ENCODE measurements at regions not wholly inside any gene's neighbourhood (a gene's known extent, or its start where the extent isn't known, plus 50 kb on each side); places are given as distances from the start of the nearest gene placed in this dataset.
A peak's percentile ranks its signal among the peaks of the same experiment; 100 is the strongest.

DNA sequence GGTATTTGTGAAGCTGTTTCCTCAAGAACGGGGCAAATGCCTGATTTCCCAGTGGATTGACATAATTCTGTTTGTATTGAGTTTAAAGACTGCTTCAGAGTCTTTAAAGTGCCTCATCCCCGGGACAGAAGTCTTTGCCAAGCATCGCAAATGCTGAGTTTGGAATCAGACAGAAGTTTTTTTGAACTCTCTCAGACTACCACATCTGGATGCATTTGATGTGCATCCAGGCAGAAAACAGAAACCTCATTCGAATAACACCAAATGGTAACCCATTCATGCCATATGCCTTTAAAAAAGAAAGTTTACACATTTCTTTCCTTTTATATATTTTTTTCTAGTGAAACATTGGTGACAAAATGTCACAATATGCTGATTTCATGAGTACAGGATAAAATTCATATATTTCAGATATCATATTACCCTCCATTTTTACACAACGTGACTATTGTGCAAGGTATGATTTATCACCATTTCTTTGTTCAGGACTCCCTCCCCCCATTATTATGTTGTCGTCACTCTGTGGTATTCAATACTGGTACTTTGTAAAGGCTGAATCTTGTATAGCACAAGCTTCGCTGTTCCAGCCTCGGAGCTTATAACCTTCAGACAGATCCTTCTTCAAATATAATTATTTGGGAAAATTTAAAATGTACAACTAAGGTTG lies 91.1 kb downstream of the ZNF608 start:
- POLR2A ChIA-PET: interaction anchor here (1.0 to 1.7 kb wide), 4 partner anchors 26 to 92 kb away, joined by 4 to 9 read pairs (median 4); no protein-coding TSS in a partner anchor
- H3K4me3 ChIP-seq (ENCODE audit: low read depth, low read length): no peak overlapping the region; the same call in 1 of the 2 replicates
- H3K4me1 ChIP-seq (ENCODE audit: control insufficient read depth, insufficient read depth, low read length): peaks cover 47% of the 10 kb centered on the region
- TF ChIP-seq, protein P1, sequence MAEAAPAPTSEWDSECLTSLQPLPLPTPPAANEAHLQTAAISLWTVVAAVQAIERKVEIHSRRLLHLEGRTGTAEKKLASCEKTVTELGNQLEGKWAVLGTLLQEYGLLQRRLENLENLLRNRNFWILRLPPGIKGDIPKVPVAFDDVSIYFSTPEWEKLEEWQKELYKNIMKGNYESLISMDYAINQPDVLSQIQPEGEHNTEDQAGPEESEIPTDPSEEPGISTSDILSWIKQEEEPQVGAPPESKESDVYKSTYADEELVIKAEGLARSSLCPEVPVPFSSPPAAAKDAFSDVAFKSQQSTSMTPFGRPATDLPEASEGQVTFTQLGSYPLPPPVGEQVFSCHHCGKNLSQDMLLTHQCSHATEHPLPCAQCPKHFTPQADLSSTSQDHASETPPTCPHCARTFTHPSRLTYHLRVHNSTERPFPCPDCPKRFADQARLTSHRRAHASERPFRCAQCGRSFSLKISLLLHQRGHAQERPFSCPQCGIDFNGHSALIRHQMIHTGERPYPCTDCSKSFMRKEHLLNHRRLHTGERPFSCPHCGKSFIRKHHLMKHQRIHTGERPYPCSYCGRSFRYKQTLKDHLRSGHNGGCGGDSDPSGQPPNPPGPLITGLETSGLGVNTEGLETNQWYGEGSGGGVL (tag by site-specific recombination; IDR thresholded peaks at IDR 0.05): peak; percentile 50; the same call in 1 of the 2 replicates
- TF ChIP-seq SALL2 (tag by site-specific recombination; IDR thresholded peaks at IDR 0.05; ENCODE audit: borderline replicate concordance): no peak
- 0 out of 2 replicates have a peak, but pooled peaks have one; percentile 15 for TF ChIP-seq ZBTB21 (tag by site-specific recombination; IDR thresholded peaks at IDR 0.05)
- peak; percentile 76; the same call in 1 of the 2 replicates for TF ChIP-seq ZNF341 (tag by site-specific recombination; IDR thresholded peaks at IDR 0.05; ENCODE audit: low read depth)
- peak; percentile 36; the same call in 1 of the 2 replicates for TF ChIP-seq ZNF335 (tag by site-specific recombination; conservative IDR thresholded peaks at IDR 0.05)
- TF ChIP-seq, protein P2, sequence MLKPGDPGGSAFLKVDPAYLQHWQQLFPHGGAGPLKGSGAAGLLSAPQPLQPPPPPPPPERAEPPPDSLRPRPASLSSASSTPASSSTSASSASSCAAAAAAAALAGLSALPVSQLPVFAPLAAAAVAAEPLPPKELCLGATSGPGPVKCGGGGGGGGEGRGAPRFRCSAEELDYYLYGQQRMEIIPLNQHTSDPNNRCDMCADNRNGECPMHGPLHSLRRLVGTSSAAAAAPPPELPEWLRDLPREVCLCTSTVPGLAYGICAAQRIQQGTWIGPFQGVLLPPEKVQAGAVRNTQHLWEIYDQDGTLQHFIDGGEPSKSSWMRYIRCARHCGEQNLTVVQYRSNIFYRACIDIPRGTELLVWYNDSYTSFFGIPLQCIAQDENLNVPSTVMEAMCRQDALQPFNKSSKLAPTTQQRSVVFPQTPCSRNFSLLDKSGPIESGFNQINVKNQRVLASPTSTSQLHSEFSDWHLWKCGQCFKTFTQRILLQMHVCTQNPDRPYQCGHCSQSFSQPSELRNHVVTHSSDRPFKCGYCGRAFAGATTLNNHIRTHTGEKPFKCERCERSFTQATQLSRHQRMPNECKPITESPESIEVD (tag by site-specific recombination; IDR thresholded peaks at IDR 0.05): peak; percentile 83
- 0 out of 2 replicates have a peak, but pooled peaks have one; percentile 10 for TF ChIP-seq ZNF394 (tag by site-specific recombination; IDR thresholded peaks at IDR 0.05; ENCODE audit: borderline replicate concordance)
- 0 out of 2 replicates have a peak, but pooled peaks have one; percentile 3 for TF ChIP-seq ZNF132 (tag by site-specific recombination; IDR thresholded peaks at IDR 0.05; ENCODE audit: borderline replicate concordance)
- TF ChIP-seq ZNF292 (tag by site-specific recombination; IDR thresholded peaks at IDR 0.05; ENCODE audit: borderline replicate concordance, low read depth): no peak
- TF ChIP-seq ZBTB17 (tag by site-specific recombination; IDR thresholded peaks at IDR 0.05): no peak
- no peak for TF ChIP-seq GLI2 (tag by site-specific recombination; IDR thresholded peaks at IDR 0.05; ENCODE audit: borderline replicate concordance, low read depth)
- TF ChIP-seq, protein P3, sequence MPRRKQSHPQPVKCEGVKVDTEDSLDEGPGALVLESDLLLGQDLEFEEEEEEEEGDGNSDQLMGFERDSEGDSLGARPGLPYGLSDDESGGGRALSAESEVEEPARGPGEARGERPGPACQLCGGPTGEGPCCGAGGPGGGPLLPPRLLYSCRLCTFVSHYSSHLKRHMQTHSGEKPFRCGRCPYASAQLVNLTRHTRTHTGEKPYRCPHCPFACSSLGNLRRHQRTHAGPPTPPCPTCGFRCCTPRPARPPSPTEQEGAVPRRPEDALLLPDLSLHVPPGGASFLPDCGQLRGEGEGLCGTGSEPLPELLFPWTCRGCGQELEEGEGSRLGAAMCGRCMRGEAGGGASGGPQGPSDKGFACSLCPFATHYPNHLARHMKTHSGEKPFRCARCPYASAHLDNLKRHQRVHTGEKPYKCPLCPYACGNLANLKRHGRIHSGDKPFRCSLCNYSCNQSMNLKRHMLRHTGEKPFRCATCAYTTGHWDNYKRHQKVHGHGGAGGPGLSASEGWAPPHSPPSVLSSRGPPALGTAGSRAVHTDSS (tag by site-specific recombination; IDR thresholded peaks at IDR 0.05): no peak
- TF ChIP-seq KLF10 (tag by site-specific recombination; IDR thresholded peaks at IDR 0.05): no peak
- no peak for TF ChIP-seq ZNF37A (tag by site-specific recombination; IDR thresholded peaks at IDR 0.05)
- no peak for TF ChIP-seq ZNF48 (tag by site-specific recombination; IDR thresholded peaks at IDR 0.05)
- TF ChIP-seq ZNF561 (tag by site-specific recombination; IDR thresholded peaks at IDR 0.05; ENCODE audit: borderline replicate concordance): no peak
- TF ChIP-seq KLF8 (tag by site-specific recombination; IDR thresholded peaks at IDR 0.05): no peak
- TF ChIP-seq, protein P4, sequence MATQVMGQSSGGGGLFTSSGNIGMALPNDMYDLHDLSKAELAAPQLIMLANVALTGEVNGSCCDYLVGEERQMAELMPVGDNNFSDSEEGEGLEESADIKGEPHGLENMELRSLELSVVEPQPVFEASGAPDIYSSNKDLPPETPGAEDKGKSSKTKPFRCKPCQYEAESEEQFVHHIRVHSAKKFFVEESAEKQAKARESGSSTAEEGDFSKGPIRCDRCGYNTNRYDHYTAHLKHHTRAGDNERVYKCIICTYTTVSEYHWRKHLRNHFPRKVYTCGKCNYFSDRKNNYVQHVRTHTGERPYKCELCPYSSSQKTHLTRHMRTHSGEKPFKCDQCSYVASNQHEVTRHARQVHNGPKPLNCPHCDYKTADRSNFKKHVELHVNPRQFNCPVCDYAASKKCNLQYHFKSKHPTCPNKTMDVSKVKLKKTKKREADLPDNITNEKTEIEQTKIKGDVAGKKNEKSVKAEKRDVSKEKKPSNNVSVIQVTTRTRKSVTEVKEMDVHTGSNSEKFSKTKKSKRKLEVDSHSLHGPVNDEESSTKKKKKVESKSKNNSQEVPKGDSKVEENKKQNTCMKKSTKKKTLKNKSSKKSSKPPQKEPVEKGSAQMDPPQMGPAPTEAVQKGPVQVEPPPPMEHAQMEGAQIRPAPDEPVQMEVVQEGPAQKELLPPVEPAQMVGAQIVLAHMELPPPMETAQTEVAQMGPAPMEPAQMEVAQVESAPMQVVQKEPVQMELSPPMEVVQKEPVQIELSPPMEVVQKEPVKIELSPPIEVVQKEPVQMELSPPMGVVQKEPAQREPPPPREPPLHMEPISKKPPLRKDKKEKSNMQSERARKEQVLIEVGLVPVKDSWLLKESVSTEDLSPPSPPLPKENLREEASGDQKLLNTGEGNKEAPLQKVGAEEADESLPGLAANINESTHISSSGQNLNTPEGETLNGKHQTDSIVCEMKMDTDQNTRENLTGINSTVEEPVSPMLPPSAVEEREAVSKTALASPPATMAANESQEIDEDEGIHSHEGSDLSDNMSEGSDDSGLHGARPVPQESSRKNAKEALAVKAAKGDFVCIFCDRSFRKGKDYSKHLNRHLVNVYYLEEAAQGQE (tag by site-specific recombination; IDR thresholded peaks at IDR 0.05): 0 out of 2 replicates have a peak, but pooled peaks have one; percentile 6
- peak overlapping the region; percentile 93 for H3K27ac ChIP-seq (ENCODE audit: extremely low read depth, low read depth, low read length)
- H3K9me3 ChIP-seq (ENCODE audit: control insufficient read depth, insufficient read depth, low read depth, low read length): no peaks in the 10 kb centered on the region
- no peaks in the 10 kb centered on the region for H3K36me3 ChIP-seq (ENCODE audit: control insufficient read depth in 2 of 2, insufficient read depth in 1 of 2, low read length in 2 of 2)
- CTCF ChIA-PET: interaction anchor here (0.6 kb wide), 1 partner anchor 1885 kb away, joined by 5 read pairs; no protein-coding TSS in a partner anchor

All from HEK293 (cell line).